Ovary (tissue), 7 donors: ENCODE measurements at regions not wholly inside any gene's neighbourhood (a gene's known extent, or its start where the extent isn't known, plus 50 kb on each side); places are given as distances from the start of the nearest gene placed in this dataset.

Experiments used
- DNase-seq, 5 donors: peaks; one replicate each; pipeline ENCODE4 v3.0.0-alpha.2; 2019 to 2020
- H3K27ac ChIP-seq, 2 donors: fragments of 200-600 bp; one replicate each; pipeline versions ENCODE4 v1.5.1 to v1.8.0; 2019 to 2022
- H3K27me3 ChIP-seq: fragments of 200-600 bp; one replicate; pipeline ENCODE4 v1.8.0; 2022
- H3K36me3 ChIP-seq: fragments of 200-600 bp; sonication (generic); one replicate; pipeline ENCODE4 v1.5.1; 2019
- H3K4me1 ChIP-seq: one replicate; pipeline ENCODE4 v1.8.1; 2013; ENCODE audit warnings: mild to moderate bottlenecking, moderate library complexity; ENCODE audit not compliant: insufficient read depth
- H3K4me3 ChIP-seq: fragments of 200-600 bp; sonication (generic); one replicate; pipeline ENCODE4 v1.5.1; 2017
- H3K9me3 ChIP-seq, 2 donors: fragments of 200-600 bp in 1 of 2; sonication (generic) in 1 of 2; one replicate each; pipeline versions ENCODE4 v1.5.1 to v1.8.1; 2013 to 2019; ENCODE audit warnings: mild to moderate bottlenecking in 1 of 2, moderate library complexity in 1 of 2
- CTCF ChIP-seq, 3 donors: fragments of 450-650 bp in 2 of 3; fragments of 200-600 bp in 1 of 3; IDR thresholded peaks; one replicate each; pipeline versions ENCODE4 v1.5.1 to v1.8.0; 2016 to 2022; ENCODE audit warnings: antibody characterized with exemption in 3 of 3, mild to moderate bottlenecking in 1 of 3
- EP300 ChIP-seq: sonication (generic); formaldehyde crosslinking; IDR thresholded peaks from one replicate; pipeline ENCODE4 v1.6.1; 2017; ENCODE audit warnings: antibody characterized with exemption
- POLR2A ChIP-seq: fragments of 450-650 bp; IDR thresholded peaks from one replicate; pipeline ENCODE4 v1.6.1; 2017; ENCODE audit warnings: antibody characterized with exemption, mild to moderate bottlenecking, moderate library complexity
- WGBS, 3 donors: extraction: QIAGEN DNeasy Blood & Tissue Kit in 1 of 3; methylation state at CpG; one replicate each; pipeline versions ENCODE4 v1.1.5 to v1.1.7; 2013 to 2017; 5-methylcytosine and 5-hydroxymethylcytosine counted together
- intact Hi-C, 4 donors: fragments of 100-400 bp; cut with DNase I; formaldehyde crosslinking; loops; one replicate each; pipeline versions ENCODE4 v1.11.0 to v1.15.1; 2022 to 2023
- donor health status: DM: no; HTN: no; CAD: no; lungs with moderate emphysema.
- donor health status: DM: no; HTN: no; CAD: no.
- donor health status: Bipolar disorder and iron deficiency.
- donor health status: DM: no; HTN: no; CAD: no.
- donor health status: DM: yes; HTN: yes; CAD: no.

DNA sequence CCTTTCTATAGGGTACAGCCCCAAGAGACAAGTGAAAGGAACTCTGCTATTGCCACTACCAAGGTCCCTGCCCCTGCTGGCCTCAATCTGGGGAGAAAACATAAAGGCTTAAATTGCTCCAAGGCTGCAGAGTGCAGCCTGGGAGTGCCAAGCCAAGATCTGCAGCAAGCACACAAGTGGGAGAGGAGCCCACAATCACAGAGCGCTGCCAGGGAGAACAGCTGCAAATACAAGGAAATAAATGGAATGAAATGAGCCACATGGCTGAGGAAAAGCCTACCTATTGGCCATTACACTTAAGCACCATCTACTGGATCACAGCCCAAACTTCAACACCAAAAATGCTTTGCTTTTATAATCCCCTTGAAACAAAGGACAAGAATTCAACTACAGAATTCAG, 582.4 kb downstream of the FAM133A start:
- Histone ChIP-seq H3K9me3 (no peaks in the 10 kb centered on the region), H3K27ac (no peak overlapping the region), H3K36me3 (no peaks in the 10 kb centered on the region), H3K4me3 (no peak overlapping the region), H3K4me1 (no peaks in the 10 kb centered on the region), H3K27me3 (no peaks in the 10 kb centered on the region)
- TF ChIP-seq CTCF (IDR thresholded peaks at IDR 0.05) (no peak), EP300 (no peak), POLR2A (no peak)
- intact Hi-C loops, result no loop called here
- WGBS, 3 donors, result 32 to 57% (median 44%) methylated on average over 1 of the region's 1 CpG
- DNase-seq, result no peak

GRCh38 chrX:94265323-94265722, 591.3 kb downstream of the FAM133A start:
- Histone ChIP-seq H3K4me3 (no peak overlapping the region), H3K36me3 (no peaks in the 10 kb centered on the region), H3K27ac (no peak overlapping the region), H3K4me1 (no peaks in the 10 kb centered on the region), H3K27me3 (no peaks in the 10 kb centered on the region), H3K9me3 (no peaks in the 10 kb centered on the region)
- WGBS, 3 donors, result 63 to 70% (median 69%) methylated on average over 1 of the region's 1 CpG
- no peak for DNase-seq
- intact Hi-C loops, result no loop called here
- TF ChIP-seq POLR2A (no peak), EP300 (no peak), CTCF (IDR thresholded peaks at IDR 0.05) (no peak)

DNA sequence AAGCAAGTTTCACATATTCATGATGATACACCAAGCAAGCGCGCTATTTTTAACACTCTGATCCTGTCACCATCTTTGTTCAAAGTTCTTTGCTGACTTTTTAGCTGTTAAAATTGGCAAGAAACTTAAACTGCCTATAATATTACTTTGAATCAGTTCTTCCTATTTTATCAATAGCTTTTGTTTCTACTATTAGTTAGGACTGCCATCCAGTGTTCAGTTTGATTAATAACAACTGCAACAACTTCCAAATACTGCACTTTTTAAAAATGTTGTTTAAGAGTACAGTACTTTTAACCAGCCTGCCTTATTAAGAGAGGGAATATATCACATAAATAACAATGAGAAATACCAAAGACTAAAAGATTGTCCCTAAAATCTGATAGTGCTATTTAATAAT, 614.3 kb downstream of the FAM133A start:
- DNase-seq, result no peak
- no peak overlapping the region for H3K4me3 ChIP-seq
- H3K27ac ChIP-seq, result no peak overlapping the region
- H3K27me3 ChIP-seq, result no peaks in the 10 kb centered on the region
- intact Hi-C loops, result no loop called here
- whole genome bisulfite sequencing, 3 donors, result 41 to 76% (median 43%) methylated on average over 2 of the region's 2 CpGs
- no peaks in the 10 kb centered on the region for H3K9me3 ChIP-seq
- H3K36me3 ChIP-seq, result no peaks in the 10 kb centered on the region
- H3K4me1 ChIP-seq, result no peaks in the 10 kb centered on the region
- TF ChIP-seq EP300, result no peak
- no peak for TF ChIP-seq CTCF (IDR thresholded peaks at IDR 0.05)
- no peak for TF ChIP-seq POLR2A

GRCh38 chrX:94288972-94289371, 615.0 kb downstream of the FAM133A start:
- 5 to 13% (median 10%) methylated on average over 1 of the region's 1 CpG for WGBS, 3 donors
- H3K4me1 ChIP-seq, result no peaks in the 10 kb centered on the region
- no peak overlapping the region for H3K4me3 ChIP-seq
- H3K27ac ChIP-seq, result no peak overlapping the region
- TF ChIP-seq EP300 (no peak), POLR2A (no peak), CTCF (IDR thresholded peaks at IDR 0.05) (no peak)
- DNase-seq, result no peak
- H3K9me3 ChIP-seq, result no peaks in the 10 kb centered on the region
- H3K27me3 ChIP-seq, result no peaks in the 10 kb centered on the region
- intact Hi-C loops, result no loop called here
- no peaks in the 10 kb centered on the region for H3K36me3 ChIP-seq

- intact Hi-C loops, result no loop called here
- H3K4me3 ChIP-seq, result no peak overlapping the region
Observed at GRCh38 chrX:94302446-94302845, 628.4 kb downstream of the FAM133A start.

More at GRCh38 chrX:94302446-94302845, 628.4 kb downstream of the FAM133A start:
- 57 to 79% (median 73%) methylated on average over 2 of the region's 2 CpGs for WGBS, 3 donors
- Histone ChIP-seq H3K27me3 (no peaks in the 10 kb centered on the region), H3K9me3 (no peaks in the 10 kb centered on the region), H3K4me1 (no peaks in the 10 kb centered on the region), H3K27ac (no peak overlapping the region), H3K36me3 (no peaks in the 10 kb centered on the region)
- no peak for TF ChIP-seq POLR2A
- no peak for TF ChIP-seq CTCF (IDR thresholded peaks at IDR 0.05)
- TF ChIP-seq EP300, result no peak
- no peak for DNase-seq
